Eye (tissue), 1 donor: ENCODE measurements at regions not wholly inside any gene's neighbourhood (a gene's known extent, or its start where the extent isn't known, plus 50 kb on each side); places are given as distances from the start of the nearest gene placed in this dataset.

Experiments
- DNase-seq: peaks from one replicate; pipeline ENCODE4 v3.0.0-alpha.2; 2015

DNA sequence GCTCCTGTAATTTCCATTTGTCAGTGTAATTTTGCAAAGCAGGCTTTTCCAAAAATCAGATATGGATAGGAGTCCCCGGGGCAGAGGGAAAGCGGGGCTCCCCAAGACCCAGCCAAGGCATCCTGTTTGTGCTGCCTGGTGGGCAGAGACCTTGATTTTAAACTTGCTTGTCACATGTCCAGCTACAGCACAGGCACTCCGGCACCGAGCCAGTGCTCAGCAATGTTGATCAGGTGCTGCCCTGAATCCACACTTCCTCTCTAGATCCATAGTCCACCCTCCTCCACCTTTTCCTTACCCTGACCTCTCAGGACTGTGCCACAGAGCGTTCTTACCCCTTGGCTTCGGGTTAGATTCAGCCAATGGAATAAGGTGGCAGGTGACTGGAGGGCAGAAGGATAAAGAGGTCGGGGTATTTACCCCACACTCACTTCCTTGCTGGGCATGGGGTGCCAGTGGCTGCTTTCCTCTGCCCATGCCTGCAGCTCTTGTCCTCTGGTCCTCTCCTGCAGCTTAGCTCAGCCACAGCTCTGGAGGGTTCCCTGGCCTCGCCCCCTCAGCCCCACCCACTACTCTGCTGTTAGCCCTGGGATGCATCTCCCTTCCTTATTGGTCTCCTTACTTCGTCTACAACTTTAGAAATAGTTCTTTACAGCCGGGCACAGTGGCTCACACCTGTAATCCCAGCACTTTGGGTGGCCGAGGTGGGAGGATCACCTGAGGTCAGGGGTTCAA is 80.1 kb downstream of the IRF2BPL start:
- DNase-seq = peak; percentile 44

- no peak for DNase-seq
These were observed 80.7 kb downstream of the IRF2BPL start for GRCh38 chr14:76947838-76948184.

DNA sequence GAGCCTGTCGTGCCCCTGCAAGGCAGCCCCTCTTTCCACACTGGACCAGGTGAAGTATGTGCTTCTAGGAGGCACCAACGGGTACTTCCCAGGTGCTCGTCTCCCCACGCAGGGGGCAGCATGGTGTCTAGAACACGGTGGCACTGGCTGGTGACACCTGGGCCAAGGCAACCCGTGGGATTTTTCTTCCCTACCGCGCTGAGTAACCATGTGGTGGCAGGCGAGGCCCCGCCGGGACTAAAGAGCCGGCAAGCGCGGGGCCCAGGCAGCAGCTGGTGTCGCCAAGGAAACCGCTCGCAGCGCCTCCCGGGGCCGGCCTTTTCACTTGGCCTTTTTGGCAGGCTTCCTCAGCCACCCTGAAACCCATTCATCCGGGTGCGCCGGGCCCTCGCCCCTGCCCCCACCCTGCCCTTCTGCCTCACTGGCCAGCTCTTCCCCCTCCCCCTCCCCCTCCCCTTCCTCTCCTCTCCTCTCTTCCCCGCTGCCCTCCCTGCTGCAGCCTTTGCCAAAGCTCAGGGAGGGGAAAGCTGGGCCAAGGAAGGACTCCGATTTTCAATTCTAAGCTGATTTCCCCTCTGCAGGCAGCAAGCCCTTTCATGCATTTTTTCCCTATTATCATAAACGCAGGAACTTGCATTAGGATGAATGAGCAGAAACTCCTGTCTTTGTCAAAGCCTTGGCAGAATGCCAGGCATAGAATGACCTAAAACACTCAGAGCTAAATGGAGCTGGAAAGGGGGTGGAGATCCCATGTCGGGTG is 81.2 kb downstream of the IRF2BPL start:
- peak; percentile 97 for DNase-seq

- no peak for DNase-seq
These were observed 81.8 kb downstream of the IRF2BPL start for GRCh38 chr14:76946753-76947077.

DNA sequence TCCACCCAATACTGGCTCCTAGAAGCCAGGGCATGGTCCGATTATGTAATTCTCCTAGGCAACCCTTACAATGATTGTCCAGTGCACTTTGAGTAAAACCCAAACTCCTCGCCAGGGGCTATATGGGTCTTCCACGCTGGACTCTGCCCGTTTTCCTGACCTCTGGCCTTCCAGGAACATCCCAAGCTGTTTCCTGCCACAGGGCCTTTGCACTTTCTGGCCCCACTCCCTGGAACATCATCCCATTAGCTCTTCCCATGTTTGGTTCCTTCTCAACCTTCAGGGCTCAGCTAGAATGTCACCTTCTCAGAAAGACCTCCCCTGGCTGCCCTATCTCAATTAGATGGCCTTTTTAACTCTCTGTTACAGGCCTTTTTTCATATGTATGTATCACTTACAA is 85.4 kb downstream of the IRF2BPL start:
- no peak for DNase-seq

DNA sequence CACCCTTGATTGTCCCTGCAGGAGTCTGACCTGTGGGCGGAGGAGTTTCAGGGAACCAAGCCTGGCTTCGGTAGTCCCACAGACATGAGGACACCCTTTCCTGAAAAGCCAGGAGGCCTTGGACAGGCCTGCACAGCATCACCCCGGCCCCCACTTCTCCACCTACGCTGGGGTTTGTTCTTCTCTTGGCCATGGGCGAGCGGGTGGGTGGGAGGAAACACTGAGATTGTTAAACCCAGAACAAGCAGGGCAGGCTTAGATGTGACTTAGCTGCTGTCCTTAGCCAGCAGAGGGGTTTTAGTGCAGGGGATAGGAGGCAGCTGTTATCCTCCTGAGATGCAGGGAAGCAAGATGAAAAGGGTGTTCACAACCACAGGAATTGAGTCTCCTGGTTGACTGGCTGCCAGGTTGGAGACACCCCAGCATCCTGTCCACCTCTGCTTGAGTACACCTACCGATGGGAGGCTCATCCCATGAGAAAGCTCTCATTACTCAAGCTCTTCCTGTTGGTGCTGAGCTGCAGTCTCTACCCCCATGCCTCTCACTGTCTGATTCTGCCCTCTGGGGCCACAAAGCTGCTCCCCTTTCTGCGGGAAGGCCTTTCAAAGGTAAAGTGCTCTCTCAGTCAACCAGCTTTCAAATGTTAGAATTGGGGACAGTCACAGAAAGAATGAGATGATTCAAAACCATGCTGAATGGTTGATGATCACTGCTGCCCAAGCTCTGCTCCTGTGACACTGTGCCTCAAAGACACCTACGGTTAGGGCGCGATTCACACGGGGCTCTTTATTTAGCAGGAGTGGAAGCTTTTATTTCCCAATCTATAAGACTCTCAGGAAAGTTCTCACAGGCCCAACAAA is 86.3 kb downstream of the IRF2BPL start:
- DNase-seq = peak; percentile 58

- DNase-seq = peak; percentile 93
These were observed 87.0 kb downstream of the IRF2BPL start for GRCh38 chr14:76941544-76941943.

DNA sequence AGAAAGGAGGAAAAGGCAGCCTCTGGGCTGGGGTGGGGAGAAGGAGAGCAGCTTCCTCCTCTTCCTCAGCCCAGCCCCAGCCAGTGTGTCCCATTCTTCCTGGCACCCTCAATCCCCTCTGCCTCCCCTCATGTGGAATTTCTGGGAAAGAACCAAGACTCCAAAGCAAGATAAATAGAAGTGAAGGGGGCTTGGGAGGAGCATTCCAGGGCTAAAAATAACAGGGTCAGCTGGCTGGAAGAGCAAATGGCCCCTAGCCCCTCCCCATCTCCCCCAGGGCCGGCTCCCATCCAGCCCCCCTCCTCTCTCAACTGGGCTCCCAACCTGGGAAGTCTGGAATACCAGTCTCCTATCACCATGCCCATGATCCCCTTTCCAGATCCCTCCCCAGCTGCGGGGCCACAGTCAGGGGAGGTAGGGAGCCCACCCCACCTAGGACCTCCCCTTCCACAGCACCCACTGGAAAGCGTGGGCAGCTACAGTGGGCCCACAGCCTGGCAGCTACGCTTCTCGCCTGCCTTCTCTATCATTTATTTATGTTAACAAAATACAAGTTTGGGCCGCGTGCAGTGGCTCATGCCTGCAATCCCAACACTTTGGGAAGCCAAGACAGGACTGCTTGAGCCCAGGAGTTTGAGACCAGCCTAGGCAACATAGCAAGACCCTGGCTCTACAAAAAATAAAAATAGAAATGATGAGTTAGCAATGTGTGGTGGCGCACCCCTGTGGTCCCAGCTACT is 88.3 kb downstream of the IRF2BPL start:
- DNase-seq = peak; percentile 56

DNA sequence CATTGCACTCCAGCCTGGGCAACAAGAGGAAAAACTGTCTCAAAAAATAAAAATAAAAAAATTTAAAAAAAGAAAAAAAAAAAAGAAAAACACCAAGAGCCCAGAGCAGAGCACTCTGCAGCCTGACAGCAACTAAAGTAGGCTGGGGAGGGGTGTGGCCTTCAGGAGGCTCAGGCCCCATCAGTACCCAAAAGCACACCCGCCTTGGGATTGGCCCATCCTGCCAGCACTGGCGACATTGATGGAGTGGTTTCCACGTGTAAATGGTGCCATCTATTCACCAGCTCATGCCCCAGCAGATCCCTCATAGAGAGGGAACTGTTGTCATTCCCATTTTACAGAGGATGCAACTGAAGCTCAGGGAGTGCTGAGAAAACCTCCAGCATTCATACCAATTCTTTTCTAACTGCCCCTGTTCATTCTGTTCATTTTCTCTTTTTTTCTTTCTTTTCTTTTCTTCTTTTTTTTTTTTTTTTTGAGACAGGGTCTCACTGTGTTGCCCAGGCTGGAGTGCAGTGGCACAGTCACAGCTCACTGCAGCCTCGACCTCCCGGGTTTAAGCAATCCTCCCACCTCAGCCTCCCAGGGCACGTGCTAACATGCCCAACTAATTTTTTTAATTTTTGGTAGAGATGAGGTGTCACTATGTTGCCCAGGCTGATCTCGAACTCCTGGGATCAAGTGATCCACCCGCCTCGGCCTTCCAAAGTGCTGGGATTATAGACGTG is 89.3 kb downstream of the IRF2BPL start:
- DNase-seq = no peak

GRCh38 chr14:76938092-76938500 is 90.4 kb downstream of the IRF2BPL start:
- DNase-seq = no peak

DNA sequence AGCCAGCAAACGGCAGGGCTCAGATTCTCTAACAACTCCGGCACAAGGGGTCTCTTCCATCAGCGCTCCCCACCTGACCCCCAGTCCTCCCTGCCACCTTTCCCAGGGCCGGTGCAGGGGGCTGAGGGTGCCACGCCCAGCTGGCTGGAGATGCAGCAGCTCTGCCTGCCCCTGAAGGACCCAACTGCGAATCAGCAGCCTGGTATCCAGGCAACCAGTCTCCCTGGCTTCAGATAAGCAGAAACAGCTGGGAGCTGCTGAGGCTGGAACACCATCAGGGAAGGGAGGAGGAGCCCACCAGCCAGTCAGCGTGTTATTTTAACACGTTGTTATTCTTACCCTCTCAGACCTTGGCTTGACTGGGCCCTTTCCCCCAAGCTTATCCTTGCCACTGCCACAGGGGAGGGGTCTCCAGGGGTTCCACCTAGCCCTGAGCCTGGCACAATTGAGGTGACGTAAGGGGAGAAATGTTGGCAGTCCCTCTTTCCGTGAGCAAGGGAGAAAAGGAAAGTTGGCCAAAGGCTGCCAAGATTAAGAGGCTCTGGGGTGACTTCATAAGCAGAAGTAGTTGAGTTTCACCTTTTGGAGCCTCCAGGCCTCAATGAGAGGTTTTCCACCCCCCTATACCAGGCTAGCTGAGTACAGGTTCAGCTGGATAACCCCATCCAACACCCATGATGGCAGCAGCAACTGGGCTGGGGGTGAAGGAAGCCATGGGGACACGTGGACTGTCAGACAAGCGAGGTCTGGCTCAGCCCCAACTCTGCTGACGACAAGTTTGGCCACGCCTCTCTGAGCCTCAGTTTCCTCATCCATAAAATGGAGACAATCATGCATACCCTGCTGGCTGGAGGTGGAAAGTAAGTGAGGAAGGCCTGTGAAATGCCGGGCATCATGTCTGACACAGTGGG is 91.1 kb downstream of the IRF2BPL start:
- peak; percentile 94 for DNase-seq

DNA sequence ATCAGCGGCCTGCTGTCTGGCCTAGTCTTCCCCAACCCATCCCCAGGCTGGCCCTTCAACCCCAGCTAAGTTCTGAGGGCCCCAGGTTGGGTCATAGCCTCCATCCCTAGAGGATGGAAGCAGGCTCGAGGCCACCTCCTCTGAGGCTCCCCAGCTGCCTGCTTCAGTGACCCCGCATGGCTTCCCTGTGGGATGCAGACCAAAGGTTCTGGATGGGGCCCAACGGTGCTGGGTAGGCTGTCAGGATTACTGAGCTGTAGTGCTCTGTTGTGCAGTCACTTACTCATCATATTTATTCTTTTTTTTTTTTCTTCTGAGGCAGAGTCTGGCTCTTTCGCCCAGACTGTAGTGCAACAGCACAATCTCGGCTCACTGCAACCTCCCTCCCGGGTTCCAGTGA is 92.0 kb downstream of the IRF2BPL start:
- DNase-seq = no peak

- no peak for DNase-seq
These were observed 95.0 kb downstream of the IRF2BPL start for GRCh38 chr14:76933515-76933914.

DNA sequence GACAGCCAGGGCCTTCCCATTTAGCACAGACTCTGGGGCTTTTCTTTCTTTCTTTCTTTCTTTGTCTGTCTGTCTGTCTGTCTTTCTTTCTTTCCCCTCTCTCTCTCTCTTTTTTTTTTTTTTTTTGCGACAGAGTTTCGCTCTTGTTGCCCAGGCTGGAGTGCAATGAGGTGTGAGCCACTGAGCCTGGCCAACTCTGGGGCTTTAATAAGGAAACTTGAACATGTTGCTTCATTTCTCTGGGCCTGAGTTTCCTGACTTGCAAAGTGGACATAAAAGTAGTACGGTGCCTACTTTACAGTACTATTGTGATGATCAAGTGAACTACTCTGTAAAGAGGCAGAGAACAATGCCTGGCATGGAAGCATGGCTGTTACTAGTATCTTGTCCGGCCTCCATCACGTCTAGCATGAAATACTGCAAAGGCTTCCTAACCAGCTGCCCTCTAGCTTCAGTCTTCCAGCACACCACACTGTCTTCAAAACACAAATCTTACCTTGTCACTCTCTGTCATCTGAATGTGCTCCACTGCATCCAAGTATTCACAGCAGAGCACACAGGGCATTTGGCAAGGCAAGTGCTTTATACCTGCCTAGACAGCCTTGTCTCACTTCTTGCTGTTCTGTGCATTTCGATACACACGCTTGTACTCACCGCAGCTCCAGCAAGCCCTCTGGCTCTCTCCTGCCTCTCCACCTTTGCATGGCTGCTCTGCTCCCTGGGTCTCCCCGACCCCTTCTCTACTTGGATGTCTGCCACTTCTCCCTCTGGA is 96.7 kb downstream of the IRF2BPL start:
- DNase-seq = peak; percentile 28

GRCh38 chr14:76930549-76930948 is 98.0 kb downstream of the IRF2BPL start:
- no peak for DNase-seq

DNA sequence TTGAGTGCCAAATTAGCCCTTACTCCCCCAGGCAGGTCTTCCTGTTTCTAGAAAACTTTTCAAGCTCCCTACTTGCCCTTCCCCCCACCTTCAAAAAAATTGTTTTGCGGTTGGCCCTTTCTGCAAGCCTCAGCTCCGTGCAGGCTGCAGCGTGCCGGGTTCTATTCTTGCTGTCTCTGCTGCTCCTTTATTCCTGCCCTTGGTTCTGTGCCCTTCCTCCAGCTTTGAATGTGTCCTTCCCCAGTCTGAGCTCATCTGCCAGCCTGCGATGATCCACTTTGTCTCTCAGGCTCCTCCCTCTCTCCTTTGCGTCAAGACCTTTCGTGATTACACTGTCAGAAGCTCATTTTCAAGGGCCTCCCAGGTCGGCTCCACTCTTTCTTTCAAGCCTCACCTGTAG is 98.6 kb downstream of the IRF2BPL start:
- DNase-seq = peak; percentile 63

GRCh38 chr14:76927971-76928700 is 100.4 kb downstream of the IRF2BPL start:
- no peak for DNase-seq

GRCh38 chr14:76926521-76927251 is 100.5 kb downstream of the LRRC74A start:
- DNase-seq = peak; percentile 93

- DNase-seq = no peak
These were observed 98.9 kb downstream of the LRRC74A start for GRCh38 chr14:76925097-76925441.
